OCI-LY3 (cell line): ENCODE measurements at regions not wholly inside any gene's neighbourhood (a gene's known extent, or its start where the extent isn't known, plus 50 kb on each side); places are given as distances from the start of the nearest gene placed in this dataset.

ENCODE experiments used
- H2AFZ ChIP-seq: fragments of 200-600, 300-600 bp; shearing (Covaris generic); 2 replicates; pipeline ENCODE4 v1.6.0; 2014; ENCODE audit warnings: antibody characterized with exemption, low read depth, low read length
- H3K27ac ChIP-seq: fragments of 200-600, 300-600 bp; sonication (generic); 2 replicates; pipeline ENCODE4 v1.5.1; 2014; ENCODE audit warnings: mild to moderate bottlenecking, low read length, moderate library complexity, mixed read lengths
- H3K27me3 ChIP-seq: fragments of 200-600, 300-600 bp; sonication (generic); 2 replicates; pipeline ENCODE4 v1.6.1; 2014; ENCODE audit warnings: low read depth, low read length, mixed read lengths
- H3K36me3 ChIP-seq: fragments of 200-600, 300-600 bp; sonication (generic); replicated peaks from 2 replicates; pipeline ENCODE3; 2014; ENCODE audit warnings: low read depth, low read length, mixed read lengths
- H3K4me1 ChIP-seq: fragments of 300-600, 200-600 bp; sonication (generic); 2 replicates; pipeline ENCODE4 v1.6.1; 2014; ENCODE audit warnings: low read length, mixed read lengths
- H3K4me2 ChIP-seq: fragments of 200-600, 300-600 bp; sonication (generic); 2 replicates; pipeline ENCODE4 v1.6.1; 2014; ENCODE audit warnings: low read length, mixed read lengths
- H3K4me3 ChIP-seq: fragments of 300-600, 200-600 bp; sonication (generic); 2 replicates; pipeline ENCODE4 v1.5.1; 2014; ENCODE audit warnings: antibody characterized with exemption, mild to moderate bottlenecking, low read length, moderate library complexity
- H3K79me2 ChIP-seq: fragments of 300-600, 200-600 bp; shearing (Covaris generic); 2 replicates; pipeline ENCODE4 v1.6.1; 2014; ENCODE audit warnings: mild to moderate bottlenecking, low read length, mixed read lengths
- H3K9ac ChIP-seq: fragments of 300-600, 200-600 bp; shearing (Covaris generic); 2 replicates; pipeline ENCODE4 v1.6.0; 2014; ENCODE audit warnings: mild to moderate bottlenecking, low read length, moderate library complexity
- H3K9me3 ChIP-seq: fragments of 200-600, 300-600 bp; shearing (Covaris generic); 2 replicates; pipeline ENCODE4 v1.6.1; 2014; ENCODE audit warnings: low read length, mixed read lengths; ENCODE audit not compliant: insufficient read depth
- H4K20me1 ChIP-seq: fragments of 200-600, 300-600 bp; sonication (generic); 2 replicates; pipeline ENCODE4 v1.6.1; 2016; ENCODE audit warnings: low read length, mixed read lengths; ENCODE audit not compliant: insufficient read depth
- EZH2phosphoT487 ChIP-seq: fragments of 200-600 bp; shearing (Covaris generic); IDR thresholded peaks from 2 replicates; pipeline ENCODE4 v1.6.1; 2018; ENCODE audit warnings: antibody characterized with exemption, mixed run types, low read depth
- TF ChIP-seq, protein P1 (sequence below): fragments of 200-600, 300-600 bp; sonication (generic); IDR thresholded peaks from 2 replicates; pipeline ENCODE4 v1.5.1; 2014; ENCODE audit warnings: antibody characterized with exemption, low read length, low read depth

DNA sequence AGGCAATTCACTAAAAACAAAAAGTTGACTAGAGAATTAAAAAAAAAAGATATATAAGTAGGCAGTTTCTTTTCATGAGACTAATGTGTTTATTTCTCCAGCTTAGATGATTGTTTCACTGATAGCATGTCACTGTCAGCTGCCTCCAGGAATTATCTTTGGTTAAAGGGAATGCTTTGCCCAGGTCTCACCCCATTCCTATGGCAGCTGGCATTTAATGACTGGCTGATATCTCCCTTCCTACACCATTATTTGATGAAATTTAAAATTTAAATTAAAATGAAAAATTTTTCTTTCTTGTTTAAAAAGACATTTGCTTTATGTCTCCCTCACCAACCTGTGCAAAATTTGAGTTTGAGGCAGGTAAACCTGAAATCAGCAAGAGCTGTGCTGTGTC is 214.5 kb upstream of the PRSS1 start:
- no peak overlapping the region for H3K27ac ChIP-seq
- H3K4me2 ChIP-seq = peak overlapping the region; percentile 96
- H3K9ac ChIP-seq = no peak overlapping the region

DNA sequence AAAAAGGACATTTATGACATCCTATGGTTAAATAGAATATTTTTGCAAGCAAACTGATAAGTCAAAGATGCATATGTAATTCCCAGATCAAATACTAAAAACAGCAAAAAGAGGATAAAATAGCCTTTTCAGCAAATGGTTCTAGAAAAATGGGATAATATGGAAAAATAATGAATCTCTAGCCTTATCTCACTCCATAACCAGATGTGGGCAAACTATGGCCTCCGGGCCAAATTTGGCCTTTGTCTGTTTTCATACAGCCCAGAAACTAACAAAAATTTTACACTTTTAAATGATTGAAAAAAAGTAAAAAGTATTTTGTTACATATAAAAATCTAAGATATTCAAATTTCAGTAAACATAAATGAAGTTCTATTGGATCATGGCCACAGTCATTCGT is 215.4 kb upstream of the PRSS1 start:
- Histone ChIP-seq H3K4me2 (no peak overlapping the region), H3K27me3 (peaks cover 51% of the 10 kb centered on the region), H3K27ac (no peak overlapping the region), H3K36me3 (no peaks in the 10 kb centered on the region), H3K4me3 (no peak overlapping the region), H3K79me2 (no peaks in the 10 kb centered on the region), H4K20me1 (no peaks in the 10 kb centered on the region), H2AFZ (no peak overlapping the region), H3K9ac (no peak overlapping the region), H3K9me3 (no peaks in the 10 kb centered on the region), H3K4me1 (peaks cover 10% of the 10 kb centered on the region)
- TF ChIP-seq, protein P1, sequence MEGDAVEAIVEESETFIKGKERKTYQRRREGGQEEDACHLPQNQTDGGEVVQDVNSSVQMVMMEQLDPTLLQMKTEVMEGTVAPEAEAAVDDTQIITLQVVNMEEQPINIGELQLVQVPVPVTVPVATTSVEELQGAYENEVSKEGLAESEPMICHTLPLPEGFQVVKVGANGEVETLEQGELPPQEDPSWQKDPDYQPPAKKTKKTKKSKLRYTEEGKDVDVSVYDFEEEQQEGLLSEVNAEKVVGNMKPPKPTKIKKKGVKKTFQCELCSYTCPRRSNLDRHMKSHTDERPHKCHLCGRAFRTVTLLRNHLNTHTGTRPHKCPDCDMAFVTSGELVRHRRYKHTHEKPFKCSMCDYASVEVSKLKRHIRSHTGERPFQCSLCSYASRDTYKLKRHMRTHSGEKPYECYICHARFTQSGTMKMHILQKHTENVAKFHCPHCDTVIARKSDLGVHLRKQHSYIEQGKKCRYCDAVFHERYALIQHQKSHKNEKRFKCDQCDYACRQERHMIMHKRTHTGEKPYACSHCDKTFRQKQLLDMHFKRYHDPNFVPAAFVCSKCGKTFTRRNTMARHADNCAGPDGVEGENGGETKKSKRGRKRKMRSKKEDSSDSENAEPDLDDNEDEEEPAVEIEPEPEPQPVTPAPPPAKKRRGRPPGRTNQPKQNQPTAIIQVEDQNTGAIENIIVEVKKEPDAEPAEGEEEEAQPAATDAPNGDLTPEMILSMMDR = no peak
- TF ChIP-seq EZH2phosphoT487 = no peak

More for the DNA sequence above, 214.5 kb upstream of the PRSS1 start:
- Histone ChIP-seq H3K79me2 (no peaks in the 10 kb centered on the region), H4K20me1 (no peaks in the 10 kb centered on the region), H2AFZ (no peak overlapping the region), H3K27me3 (peaks cover 43% of the 10 kb centered on the region), H3K4me3 (no peak overlapping the region), H3K36me3 (no peaks in the 10 kb centered on the region), H3K4me1 (peaks cover 10% of the 10 kb centered on the region), H3K9me3 (no peaks in the 10 kb centered on the region)
- TF ChIP-seq, protein P1 = no peak
- TF ChIP-seq EZH2phosphoT487 = no peak

DNA sequence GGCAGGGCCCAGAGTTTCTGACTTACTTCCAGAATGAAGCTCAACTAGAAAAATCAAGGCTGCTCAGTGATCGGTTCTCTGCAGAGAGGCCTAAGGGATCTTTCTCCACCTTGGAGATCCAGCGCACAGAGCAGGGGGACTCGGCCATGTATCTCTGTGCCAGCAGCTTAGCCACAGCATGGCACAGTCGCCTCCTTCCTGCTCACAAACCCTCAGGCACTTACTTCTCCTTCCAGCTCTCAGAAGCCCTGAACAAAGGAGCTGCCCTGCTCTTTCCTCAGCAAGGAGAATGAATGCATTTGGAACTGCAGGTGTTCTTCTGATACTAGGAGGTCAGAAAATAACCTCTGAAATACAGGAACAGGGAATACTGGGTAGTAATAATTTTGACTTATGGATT is 219.7 kb upstream of the PRSS1 start:
- no peak overlapping the region for H3K27ac ChIP-seq
- H3K4me1 ChIP-seq = no peaks in the 10 kb centered on the region
- no peak overlapping the region for H3K4me3 ChIP-seq
- TF ChIP-seq EZH2phosphoT487 = no peak
- TF ChIP-seq, protein P1 = no peak
- H2AFZ ChIP-seq = no peak overlapping the region
- H3K27me3 ChIP-seq = peaks cover 79% of the 10 kb centered on the region
- no peaks in the 10 kb centered on the region for H3K36me3 ChIP-seq
- no peaks in the 10 kb centered on the region for H3K79me2 ChIP-seq
- no peak overlapping the region for H3K4me2 ChIP-seq
- H3K9me3 ChIP-seq = no peaks in the 10 kb centered on the region
- H4K20me1 ChIP-seq = no peaks in the 10 kb centered on the region
- no peak overlapping the region for H3K9ac ChIP-seq

DNA sequence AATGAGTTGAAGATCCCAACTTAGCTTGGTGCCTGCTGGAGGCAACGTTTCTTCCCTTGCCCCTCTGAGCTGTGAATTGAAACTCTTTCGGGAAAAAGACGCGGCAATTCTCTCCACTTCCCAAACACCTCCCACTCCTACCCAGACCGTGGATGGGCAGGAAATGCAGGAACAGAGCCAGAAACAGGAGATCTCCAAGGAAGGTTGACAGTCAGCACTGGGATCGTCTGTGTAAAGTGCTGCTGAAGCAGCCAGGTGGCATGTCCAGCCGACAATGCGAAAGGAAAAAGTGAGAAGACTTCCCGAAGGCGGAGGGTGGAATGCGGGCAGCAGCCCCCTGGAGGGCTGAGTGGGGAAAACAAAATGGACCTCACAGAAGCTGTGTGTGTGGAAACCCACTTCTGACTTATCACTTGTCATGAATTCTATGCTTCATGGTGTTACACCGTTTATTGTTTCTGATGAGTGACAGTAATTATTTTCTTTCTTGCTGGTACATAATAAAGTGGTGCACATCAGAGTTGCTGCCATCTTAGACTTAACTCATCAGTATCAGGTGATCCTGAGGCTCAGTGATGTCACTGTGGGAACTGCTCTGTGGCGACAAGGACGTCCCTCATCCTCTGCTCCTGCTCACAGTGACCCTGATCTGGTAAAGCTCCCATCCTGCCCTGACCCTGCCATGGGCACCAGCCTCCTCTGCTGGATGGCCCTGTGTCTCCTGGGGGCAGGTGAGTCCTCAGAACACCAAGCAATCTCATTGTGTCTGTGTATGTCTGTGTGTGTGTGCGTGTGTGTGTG is 220.5 kb upstream of the PRSS1 start:
- TF ChIP-seq, protein P1 = no peak
- no peak for TF ChIP-seq EZH2phosphoT487
- no peak overlapping the region for H3K4me2 ChIP-seq

More for the DNA sequence above, 220.5 kb upstream of the PRSS1 start:
- Histone ChIP-seq H3K27ac (no peak overlapping the region), H3K27me3 (peaks cover 78% of the 10 kb centered on the region), H2AFZ (no peak overlapping the region), H3K36me3 (no peaks in the 10 kb centered on the region), H3K79me2 (no peaks in the 10 kb centered on the region), H4K20me1 (no peaks in the 10 kb centered on the region), H3K4me1 (no peaks in the 10 kb centered on the region), H3K9me3 (no peaks in the 10 kb centered on the region), H3K9ac (no peak overlapping the region), H3K4me3 (no peak overlapping the region)
